ENCODE measurements at regions not wholly inside any gene's neighbourhood (a gene's known extent, or its start where the extent isn't known, plus 50 kb on each side); places are given as distances from the start of the nearest gene placed in this dataset.

DNA sequence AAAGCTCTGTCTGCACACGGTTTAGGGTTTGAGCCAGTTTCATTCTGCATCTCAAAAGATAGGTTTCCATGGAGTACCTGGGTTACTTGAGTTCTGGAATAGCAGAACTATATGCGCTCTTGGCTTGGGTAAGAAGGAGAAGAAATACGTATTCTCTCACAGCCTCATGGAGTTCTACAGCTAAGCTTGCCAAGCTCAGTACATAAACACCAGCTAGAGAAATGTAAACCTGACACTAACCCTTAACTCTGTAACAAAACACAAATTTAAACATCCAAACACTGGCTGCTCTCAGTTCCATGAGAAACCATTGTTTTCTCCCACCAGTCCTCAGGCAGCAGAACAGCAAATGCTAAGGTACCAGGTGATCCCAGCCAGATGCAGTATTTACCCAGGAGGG is 557.2 kb downstream of the INHBA start:
- Mint-ChIP-seq H3K9me3 (no peaks in the 10 kb centered on the region), H3K4me1 (no peaks in the 10 kb centered on the region), H3K27me3 (no peaks in the 10 kb centered on the region), H3K27ac (no peak overlapping the region), H3K4me3 (no peak overlapping the region), H3K36me3 (ENCODE audit: low read depth) (no peaks in the 10 kb centered on the region)
- no peak for ATAC-seq (ENCODE audit: low read depth)
- CTCF ChIA-PET = no interaction called here
- DNase-seq = no peak
- POLR2A ChIA-PET = no interaction called here
- TF ChIP-seq, protein P1, sequence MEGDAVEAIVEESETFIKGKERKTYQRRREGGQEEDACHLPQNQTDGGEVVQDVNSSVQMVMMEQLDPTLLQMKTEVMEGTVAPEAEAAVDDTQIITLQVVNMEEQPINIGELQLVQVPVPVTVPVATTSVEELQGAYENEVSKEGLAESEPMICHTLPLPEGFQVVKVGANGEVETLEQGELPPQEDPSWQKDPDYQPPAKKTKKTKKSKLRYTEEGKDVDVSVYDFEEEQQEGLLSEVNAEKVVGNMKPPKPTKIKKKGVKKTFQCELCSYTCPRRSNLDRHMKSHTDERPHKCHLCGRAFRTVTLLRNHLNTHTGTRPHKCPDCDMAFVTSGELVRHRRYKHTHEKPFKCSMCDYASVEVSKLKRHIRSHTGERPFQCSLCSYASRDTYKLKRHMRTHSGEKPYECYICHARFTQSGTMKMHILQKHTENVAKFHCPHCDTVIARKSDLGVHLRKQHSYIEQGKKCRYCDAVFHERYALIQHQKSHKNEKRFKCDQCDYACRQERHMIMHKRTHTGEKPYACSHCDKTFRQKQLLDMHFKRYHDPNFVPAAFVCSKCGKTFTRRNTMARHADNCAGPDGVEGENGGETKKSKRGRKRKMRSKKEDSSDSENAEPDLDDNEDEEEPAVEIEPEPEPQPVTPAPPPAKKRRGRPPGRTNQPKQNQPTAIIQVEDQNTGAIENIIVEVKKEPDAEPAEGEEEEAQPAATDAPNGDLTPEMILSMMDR (IDR thresholded peaks at IDR 0.05) = no peak
- intact Hi-C loops (cut with micrococcal nuclease) = no loop called here

DNA sequence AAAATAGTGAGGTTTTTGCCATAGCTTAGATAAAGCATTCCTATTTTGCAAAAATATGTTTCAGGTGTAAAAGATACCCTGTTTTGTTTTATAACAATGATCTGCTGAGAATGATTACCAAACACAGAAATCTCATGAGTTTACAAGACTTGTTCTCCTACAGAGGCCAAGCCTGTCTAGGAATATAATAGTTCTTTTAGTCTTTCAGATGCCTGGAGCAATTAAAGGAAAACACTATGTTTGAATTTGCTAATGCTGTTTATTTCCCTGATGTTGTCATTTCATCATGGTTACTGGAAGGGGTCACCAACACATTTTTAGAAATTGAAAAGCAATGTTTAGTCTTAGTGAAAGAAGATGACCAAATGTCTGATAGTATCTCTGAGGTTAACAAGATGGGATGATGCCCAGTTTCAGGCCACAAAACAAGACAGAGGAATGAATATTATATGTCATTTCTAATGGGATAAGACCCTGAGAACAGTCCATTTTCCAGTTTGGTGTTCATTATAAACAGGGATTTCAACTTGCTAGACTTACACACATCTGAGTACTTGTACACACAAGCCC is 559.9 kb downstream of the INHBA start:
- ChIA-PET POLR2A (no interaction called here), CTCF (no interaction called here)
- ATAC-seq (ENCODE audit: low read depth) = no peak
- H3K4me3 Mint-ChIP-seq = no peak overlapping the region
- H3K9me3 Mint-ChIP-seq = no peaks in the 10 kb centered on the region
- H3K4me1 Mint-ChIP-seq = no peaks in the 10 kb centered on the region
- no peaks in the 10 kb centered on the region for H3K36me3 Mint-ChIP-seq (ENCODE audit: low read depth)
- TF ChIP-seq, protein P1 (IDR thresholded peaks at IDR 0.05) = no peak
- intact Hi-C loops (cut with micrococcal nuclease) = no loop called here
- H3K27me3 Mint-ChIP-seq = no peaks in the 10 kb centered on the region
- DNase-seq = no peak
- H3K27ac Mint-ChIP-seq = no peak overlapping the region

DNA sequence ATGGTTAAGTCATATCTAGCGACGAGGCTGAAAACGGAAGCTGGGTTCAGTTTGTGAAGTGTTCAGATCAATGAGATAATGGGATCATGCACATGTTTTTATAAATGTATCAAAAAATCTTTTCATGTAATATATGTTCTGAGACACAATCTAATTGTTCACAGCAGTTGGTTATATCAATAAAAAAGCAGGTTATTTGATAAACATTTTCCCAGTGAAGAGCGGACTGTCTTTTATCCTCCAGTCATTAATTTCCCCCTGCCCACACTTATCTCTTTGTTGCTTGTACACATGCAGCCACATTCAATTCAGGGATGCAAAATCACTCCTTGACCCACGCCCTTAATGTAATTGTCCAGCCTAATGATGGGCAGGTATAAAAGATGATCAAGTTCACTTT is 563.1 kb downstream of the INHBA start:
- Mint-ChIP-seq H3K27me3 (no peaks in the 10 kb centered on the region), H3K9me3 (no peaks in the 10 kb centered on the region), H3K4me1 (no peaks in the 10 kb centered on the region), H3K27ac (no peak overlapping the region), H3K4me3 (no peak overlapping the region), H3K36me3 (ENCODE audit: low read depth) (no peaks in the 10 kb centered on the region)
- ATAC-seq (ENCODE audit: low read depth) (no peak), DNase-seq (no peak)
- ChIA-PET CTCF (no interaction called here), POLR2A (no interaction called here)
- TF ChIP-seq, protein P1 (IDR thresholded peaks at IDR 0.05) = no peak
- intact Hi-C loops (cut with micrococcal nuclease) = no loop called here

DNA sequence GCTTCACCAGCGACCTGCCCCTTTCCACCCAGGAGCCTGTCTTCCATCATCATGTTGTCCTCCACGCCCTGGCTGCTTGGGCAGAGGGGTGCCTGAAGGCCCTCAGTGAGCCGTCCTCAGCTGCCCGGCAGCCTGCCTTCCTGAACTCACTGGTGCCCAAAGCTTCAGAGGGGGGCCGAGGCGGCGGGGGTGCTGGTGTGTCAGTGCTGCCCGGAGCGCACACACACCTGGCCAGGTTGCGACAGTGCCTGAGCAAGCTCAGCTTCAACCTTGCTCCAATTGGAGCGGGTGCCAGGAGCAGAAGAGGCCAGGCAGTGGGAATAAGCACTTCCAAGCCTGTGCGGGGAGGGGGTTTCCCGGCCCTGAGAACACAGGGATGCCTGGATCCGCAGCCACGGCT is 566.3 kb downstream of the INHBA start:
- Mint-ChIP-seq H3K9me3 (no peaks in the 10 kb centered on the region), H3K27ac (no peak overlapping the region), H3K36me3 (ENCODE audit: low read depth) (no peaks in the 10 kb centered on the region), H3K4me1 (peaks cover 7% of the 10 kb centered on the region), H3K27me3 (no peaks in the 10 kb centered on the region), H3K4me3 (no peak overlapping the region)
- ATAC-seq (ENCODE audit: low read depth) = no peak
- ChIA-PET POLR2A (no interaction called here), CTCF (no interaction called here)
- no peak for DNase-seq
- intact Hi-C loops (cut with micrococcal nuclease) = no loop called here
- TF ChIP-seq, protein P1 (IDR thresholded peaks at IDR 0.05) = no peak

DNA sequence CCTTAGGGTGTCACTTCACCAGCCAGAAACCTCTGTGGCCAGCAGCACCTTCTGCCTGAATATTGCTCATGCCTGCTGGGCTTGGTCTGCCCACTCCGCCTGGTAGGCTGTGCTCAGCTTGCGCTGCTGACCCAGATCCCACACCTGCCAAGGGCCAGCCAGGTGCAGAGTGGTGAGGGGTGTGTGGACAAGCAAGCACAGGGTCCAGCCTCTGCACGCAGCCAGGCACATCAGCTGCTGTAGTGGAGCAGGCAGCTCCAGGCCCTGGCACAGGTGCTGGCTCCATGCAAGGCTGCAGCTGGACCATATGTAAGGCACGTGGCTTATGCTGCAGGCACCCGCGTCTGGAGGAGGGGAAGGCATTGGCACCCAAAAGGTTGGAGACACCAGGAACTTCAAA is 567.4 kb downstream of the INHBA start:
- ATAC-seq (ENCODE audit: low read depth) (no peak), DNase-seq (no peak)
- no peaks in the 10 kb centered on the region for H3K27me3 Mint-ChIP-seq
- H3K4me1 Mint-ChIP-seq = peaks cover 7% of the 10 kb centered on the region
- POLR2A ChIA-PET = no interaction called here
- intact Hi-C loops (cut with micrococcal nuclease) = no loop called here
- no peaks in the 10 kb centered on the region for H3K9me3 Mint-ChIP-seq
- H3K4me3 Mint-ChIP-seq = no peak overlapping the region
- CTCF ChIA-PET = no interaction called here
- TF ChIP-seq, protein P1 (IDR thresholded peaks at IDR 0.05) = no peak
- no peaks in the 10 kb centered on the region for H3K36me3 Mint-ChIP-seq (ENCODE audit: low read depth)
- H3K27ac Mint-ChIP-seq = no peak overlapping the region
